ENCODE measurements at regions not wholly inside any gene's neighbourhood (a gene's known extent, or its start where the extent isn't known, plus 50 kb on each side); places are given as distances from the start of the nearest gene placed in this dataset.

DNA sequence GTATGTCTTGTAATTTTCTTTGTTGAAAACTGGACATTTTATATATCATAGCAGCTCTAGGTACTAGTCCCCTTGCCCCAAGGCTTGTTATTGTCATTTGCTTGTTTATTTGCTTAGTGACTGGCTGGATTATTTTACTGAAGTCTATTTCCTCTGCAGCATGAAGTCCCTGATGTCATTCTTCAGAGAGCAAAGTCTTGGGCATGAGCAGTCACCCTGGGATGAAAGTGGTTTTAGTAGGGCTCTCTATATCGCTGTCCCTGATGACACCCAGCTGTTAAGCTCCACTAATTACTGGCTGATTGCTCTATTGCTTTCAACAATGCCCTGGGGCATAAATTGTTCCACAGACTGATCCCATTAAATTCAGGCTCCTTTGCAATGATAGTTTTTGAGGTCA, 113.5 kb upstream of the USP9X start:
- no peak for DNase-seq (ENCODE audit: low read depth)

DNA sequence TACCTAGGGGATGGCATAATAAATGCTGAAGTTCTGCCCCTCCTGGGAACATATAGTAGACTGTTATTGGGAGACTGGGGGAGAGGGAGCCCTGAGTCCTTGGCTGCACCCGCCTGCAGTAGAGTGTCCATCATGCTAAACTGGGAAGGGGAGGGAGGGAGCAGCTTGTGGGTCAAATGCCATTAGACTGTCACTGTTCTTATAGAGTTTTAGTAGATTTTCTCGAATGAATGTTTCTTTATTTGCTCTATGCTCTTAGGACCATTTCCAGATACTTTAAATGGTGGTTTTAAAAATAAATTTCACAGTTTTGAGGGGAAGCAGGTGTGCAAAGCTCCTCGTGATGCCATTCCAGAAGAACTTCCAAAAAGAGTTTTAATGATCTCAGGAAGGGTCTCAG, 111.6 kb upstream of the USP9X start:
- FAIRE-seq: no peak
- H3K36me3 ChIP-seq (ENCODE audit: control insufficient read depth, insufficient read depth, low read length): no peaks in the 10 kb centered on the region
- H3K4me3 ChIP-seq (ENCODE audit: low read depth, low read length): no peak overlapping the region
- DNase-seq (ENCODE audit: low read depth): no peak
- TF ChIP-seq, protein P1, sequence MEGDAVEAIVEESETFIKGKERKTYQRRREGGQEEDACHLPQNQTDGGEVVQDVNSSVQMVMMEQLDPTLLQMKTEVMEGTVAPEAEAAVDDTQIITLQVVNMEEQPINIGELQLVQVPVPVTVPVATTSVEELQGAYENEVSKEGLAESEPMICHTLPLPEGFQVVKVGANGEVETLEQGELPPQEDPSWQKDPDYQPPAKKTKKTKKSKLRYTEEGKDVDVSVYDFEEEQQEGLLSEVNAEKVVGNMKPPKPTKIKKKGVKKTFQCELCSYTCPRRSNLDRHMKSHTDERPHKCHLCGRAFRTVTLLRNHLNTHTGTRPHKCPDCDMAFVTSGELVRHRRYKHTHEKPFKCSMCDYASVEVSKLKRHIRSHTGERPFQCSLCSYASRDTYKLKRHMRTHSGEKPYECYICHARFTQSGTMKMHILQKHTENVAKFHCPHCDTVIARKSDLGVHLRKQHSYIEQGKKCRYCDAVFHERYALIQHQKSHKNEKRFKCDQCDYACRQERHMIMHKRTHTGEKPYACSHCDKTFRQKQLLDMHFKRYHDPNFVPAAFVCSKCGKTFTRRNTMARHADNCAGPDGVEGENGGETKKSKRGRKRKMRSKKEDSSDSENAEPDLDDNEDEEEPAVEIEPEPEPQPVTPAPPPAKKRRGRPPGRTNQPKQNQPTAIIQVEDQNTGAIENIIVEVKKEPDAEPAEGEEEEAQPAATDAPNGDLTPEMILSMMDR (IDR thresholded peaks at IDR 0.05; ENCODE audit: insufficient read depth, low read length, severe bottlenecking): no peak
- H3K27me3 ChIP-seq (ENCODE audit: control insufficient read depth, insufficient read depth, low read length): no peaks in the 10 kb centered on the region

More for the DNA sequence above, 113.5 kb upstream of the USP9X start:
- TF ChIP-seq, protein P1 (IDR thresholded peaks at IDR 0.05; ENCODE audit: insufficient read depth, low read length, severe bottlenecking): no peak
- Histone ChIP-seq H3K4me3 (ENCODE audit: low read depth, low read length) (no peak overlapping the region), H3K27me3 (ENCODE audit: control insufficient read depth, insufficient read depth, low read length) (no peaks in the 10 kb centered on the region), H3K36me3 (ENCODE audit: control insufficient read depth, insufficient read depth, low read length) (no peaks in the 10 kb centered on the region)
- no peak for FAIRE-seq

DNA sequence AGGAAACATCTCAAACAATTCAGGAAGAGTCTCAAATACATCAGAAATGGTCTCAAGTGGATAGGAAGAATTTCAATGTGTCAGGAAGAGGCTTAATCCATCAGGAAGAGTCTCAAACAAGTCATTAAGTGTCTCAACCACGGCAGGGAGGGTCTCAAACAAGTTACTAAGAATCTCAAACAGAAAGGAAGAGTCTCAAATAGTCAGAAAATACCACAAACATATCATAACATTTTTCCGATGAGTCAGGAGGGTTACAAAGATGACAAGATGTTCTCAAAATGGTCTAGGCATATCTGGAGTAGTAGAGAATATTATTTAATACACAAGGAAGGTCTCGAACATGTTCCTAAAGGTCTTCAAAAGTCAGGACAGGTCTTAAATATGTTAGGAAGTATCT, 109.3 kb upstream of the USP9X start:
- H3K27me3 ChIP-seq (ENCODE audit: control insufficient read depth, insufficient read depth, low read length): no peaks in the 10 kb centered on the region
- H3K4me3 ChIP-seq (ENCODE audit: low read depth, low read length): no peak overlapping the region
- TF ChIP-seq, protein P1 (IDR thresholded peaks at IDR 0.05; ENCODE audit: insufficient read depth, low read length, severe bottlenecking): no peak
- DNase-seq (ENCODE audit: low read depth): no peak
- FAIRE-seq: no peak
- H3K36me3 ChIP-seq (ENCODE audit: control insufficient read depth, insufficient read depth, low read length): no peaks in the 10 kb centered on the region

DNA sequence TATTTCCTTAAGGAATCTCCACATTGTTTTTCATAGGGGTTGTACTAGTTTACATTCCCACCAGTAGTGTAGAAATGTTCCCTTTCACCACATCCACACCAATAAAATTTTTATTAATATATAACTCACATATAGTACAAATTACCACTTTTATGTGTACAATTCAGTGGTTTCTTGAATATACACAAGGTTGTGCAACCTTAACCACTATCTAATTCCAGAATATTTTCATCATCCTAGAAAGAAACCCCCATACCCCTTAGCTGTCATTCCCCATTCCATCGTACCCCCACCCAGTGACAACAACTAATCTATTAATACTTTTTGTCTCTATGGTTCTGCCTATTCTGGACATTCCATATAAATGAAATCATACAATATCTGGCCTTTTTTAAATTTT, 108.3 kb upstream of the USP9X start:
- TF ChIP-seq, protein P1 (IDR thresholded peaks at IDR 0.05; ENCODE audit: insufficient read depth, low read length, severe bottlenecking): no peak
- no peaks in the 10 kb centered on the region for H3K36me3 ChIP-seq (ENCODE audit: control insufficient read depth, insufficient read depth, low read length)
- DNase-seq (ENCODE audit: low read depth) (no peak), FAIRE-seq (no peak)
- H3K4me3 ChIP-seq (ENCODE audit: low read depth, low read length): no peak overlapping the region
- H3K27me3 ChIP-seq (ENCODE audit: control insufficient read depth, insufficient read depth, low read length): no peaks in the 10 kb centered on the region

DNA sequence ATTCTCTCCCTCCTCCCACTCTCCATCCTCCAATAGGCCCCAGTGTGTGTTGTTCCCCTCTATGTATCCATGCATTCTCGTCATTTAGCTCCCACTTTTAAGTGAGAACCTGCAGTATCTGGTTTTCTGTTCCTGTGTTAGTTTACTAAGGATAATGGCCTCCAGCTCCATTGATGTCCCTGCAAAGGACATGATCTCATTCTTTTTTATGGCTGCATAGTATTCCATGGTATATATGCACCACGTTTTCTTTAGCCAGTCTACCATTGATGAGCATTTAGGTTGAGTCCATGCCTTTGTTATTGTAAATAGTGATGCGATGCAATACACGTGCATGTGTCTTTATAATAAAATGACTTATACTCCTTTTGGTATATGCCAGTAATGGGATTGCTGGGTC, 100.3 kb upstream of the USP9X start:
- no peak for FAIRE-seq

DNA sequence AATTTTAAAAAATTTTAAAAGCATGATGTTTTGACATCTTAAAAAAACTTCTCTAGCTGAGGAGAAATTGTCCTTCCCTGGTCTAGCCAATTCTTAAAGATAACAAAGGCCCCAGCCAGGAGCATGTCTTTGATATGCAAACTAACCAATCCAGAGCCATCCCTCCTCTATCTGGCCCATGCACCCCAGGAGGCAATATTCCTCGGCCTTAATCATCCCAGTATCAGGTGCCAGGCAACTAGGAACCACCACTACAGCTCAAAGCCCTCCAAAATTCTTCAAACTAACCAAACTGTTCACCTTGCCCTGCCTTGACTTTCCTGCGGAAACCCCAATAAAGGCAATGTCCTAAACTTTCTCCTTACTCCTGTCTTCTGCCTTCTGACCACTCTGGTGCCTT, 97.8 kb upstream of the USP9X start:
- no peak for DNase-seq (ENCODE audit: low read depth)
- TF ChIP-seq, protein P1 (IDR thresholded peaks at IDR 0.05; ENCODE audit: insufficient read depth, low read length, severe bottlenecking): no peak
- no peak for FAIRE-seq
- no peaks in the 10 kb centered on the region for H3K36me3 ChIP-seq (ENCODE audit: control insufficient read depth, insufficient read depth, low read length)
- no peak overlapping the region for H3K4me3 ChIP-seq (ENCODE audit: low read depth, low read length)
- no peaks in the 10 kb centered on the region for H3K27me3 ChIP-seq (ENCODE audit: control insufficient read depth, insufficient read depth, low read length)

More for the DNA sequence above, 100.3 kb upstream of the USP9X start:
- no peaks in the 10 kb centered on the region for H3K36me3 ChIP-seq (ENCODE audit: control insufficient read depth, insufficient read depth, low read length)
- no peak overlapping the region for H3K4me3 ChIP-seq (ENCODE audit: low read depth, low read length)
- no peaks in the 10 kb centered on the region for H3K27me3 ChIP-seq (ENCODE audit: control insufficient read depth, insufficient read depth, low read length)
- TF ChIP-seq, protein P1 (IDR thresholded peaks at IDR 0.05; ENCODE audit: insufficient read depth, low read length, severe bottlenecking): no peak
- no peak for DNase-seq (ENCODE audit: low read depth)
